Neutrophil (primary cell): ENCODE measurements at regions not wholly inside any gene's neighbourhood (a gene's known extent, or its start where the extent isn't known, plus 50 kb on each side); places are given as distances from the start of the nearest gene placed in this dataset.

ENCODE experiments used
- H3K27ac ChIP-seq: fragments of 200-600 bp; sonication (generic); 2 replicates; pipeline ENCODE4 v1.5.1; 2016; ENCODE audit warnings: mild to moderate bottlenecking, moderate library complexity
- H3K27me3 ChIP-seq: fragments of 200-600 bp; sonication (generic); 2 replicates; pipeline ENCODE4 v1.6.0; 2016; ENCODE audit warnings: mild to moderate bottlenecking
- H3K36me3 ChIP-seq: fragments of 200-600 bp; sonication (generic); 2 replicates; pipeline ENCODE4 v1.5.1; 2017
- H3K4me1 ChIP-seq, 2 experiments: fragments of 200-600 bp in 1 of 2; sonication (generic) in 1 of 2; 1 replicate in 1 of 2; 2 replicates in 1 of 2; pipeline versions ENCODE4 v1.5.1 to v1.6.1; 2013 to 2016; ENCODE audit warnings: low read depth in 1 of 2, low read length in 1 of 2, mild to moderate bottlenecking in 1 of 2, moderate library complexity in 1 of 2; ENCODE audit not compliant: control insufficient read depth in 1 of 2, insufficient read depth in 1 of 2
- H3K4me3 ChIP-seq, 2 experiments: fragments of 200-600 bp in 1 of 2; sonication (generic) in 1 of 2; 1 replicate in 1 of 2; 2 replicates in 1 of 2; pipeline ENCODE4 v1.5.1; 2013 to 2016; ENCODE audit warnings: low read depth in 1 of 2, low read length in 1 of 2, mild to moderate bottlenecking in 1 of 2, moderate library complexity in 1 of 2
- H3K9me3 ChIP-seq: fragments of 200-600 bp; sonication (generic); 2 replicates; pipeline ENCODE4 v1.5.1; 2016
- CTCF ChIP-seq: fragments of 200-600 bp; sonication (generic); IDR thresholded peaks from 2 replicates; pipeline ENCODE4 v1.5.1; 2016; ENCODE audit warnings: antibody characterized with exemption

DNA sequence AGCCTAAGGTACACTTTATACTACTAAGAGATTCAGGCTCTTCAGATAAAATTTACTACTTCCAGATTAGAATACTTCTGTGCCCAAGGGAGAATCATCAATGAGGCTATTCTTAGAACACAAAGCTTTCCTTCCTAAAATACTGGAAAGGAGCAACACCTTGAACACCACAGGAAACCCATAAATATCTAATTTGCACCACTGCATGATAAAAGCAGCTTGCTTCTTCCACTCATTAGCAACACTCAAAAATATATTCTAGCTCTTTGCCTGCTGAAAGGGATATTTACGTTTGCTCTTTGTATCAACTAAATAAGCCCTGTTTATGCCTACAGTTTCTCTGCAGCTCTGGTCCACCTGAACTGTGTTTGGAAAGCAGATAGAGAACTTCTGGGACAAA is 284.3 kb downstream of the RWDD3 start:
- no peaks in the 10 kb centered on the region for H3K4me1 ChIP-seq
- TF ChIP-seq CTCF: no peak

DNA sequence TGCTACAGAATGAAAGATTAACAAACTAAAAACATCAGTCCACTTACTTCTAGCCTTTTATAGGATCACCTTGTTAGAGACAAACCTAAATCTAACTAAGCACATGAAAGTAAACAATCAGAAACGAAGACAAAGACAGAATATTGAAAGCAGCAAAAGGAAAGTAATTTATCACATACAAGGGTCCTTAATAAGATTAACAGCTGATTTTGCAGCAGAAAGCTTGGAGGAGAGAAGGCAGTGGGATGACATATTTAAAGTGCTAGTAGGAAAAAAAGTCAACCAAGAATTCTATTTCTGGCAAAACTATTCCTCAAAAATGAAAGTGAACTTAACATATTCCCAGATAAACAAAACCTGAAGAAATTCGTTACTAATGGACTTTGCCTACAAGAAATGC is 286.4 kb downstream of the RWDD3 start:
- Histone ChIP-seq H3K27me3 (no peaks in the 10 kb centered on the region), H3K36me3 (no peaks in the 10 kb centered on the region), H3K27ac (no peak overlapping the region), H3K4me3 (no peak overlapping the region), H3K9me3 (no peaks in the 10 kb centered on the region), H3K4me1 (no peaks in the 10 kb centered on the region)
- no peak for TF ChIP-seq CTCF

More for the DNA sequence above, 284.3 kb downstream of the RWDD3 start:
- no peak overlapping the region for H3K27ac ChIP-seq
- H3K4me3 ChIP-seq: no peak overlapping the region
- H3K27me3 ChIP-seq: no peaks in the 10 kb centered on the region
- H3K36me3 ChIP-seq: no peaks in the 10 kb centered on the region
- H3K9me3 ChIP-seq: no peaks in the 10 kb centered on the region

GRCh38 chr1:95532335-95532734 is 298.3 kb downstream of the RWDD3 start:
- Histone ChIP-seq H3K27me3 (no peaks in the 10 kb centered on the region), H3K36me3 (no peaks in the 10 kb centered on the region), H3K4me3 (no peak overlapping the region), H3K27ac (no peak overlapping the region), H3K9me3 (no peaks in the 10 kb centered on the region), H3K4me1 (no peaks in the 10 kb centered on the region)
- TF ChIP-seq CTCF: no peak

DNA sequence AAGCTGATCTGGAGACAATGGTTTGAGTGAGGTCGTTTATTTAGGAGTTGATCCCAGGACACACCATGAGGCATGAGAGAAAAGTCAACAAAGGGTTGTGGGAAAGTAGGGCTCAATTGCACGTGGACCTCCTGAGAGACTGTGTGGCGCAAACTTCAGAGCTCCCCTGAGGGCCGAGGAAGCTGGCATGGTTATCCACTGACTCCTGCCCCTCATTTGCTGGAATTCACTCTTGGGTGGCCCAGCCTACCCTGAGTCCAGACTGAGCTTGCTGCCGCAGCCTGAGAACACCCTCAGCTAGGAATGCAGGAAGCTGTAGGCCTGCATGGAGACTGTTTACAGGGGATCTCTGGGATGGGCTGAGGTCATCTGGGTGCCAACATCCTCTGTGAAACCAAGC is 301.0 kb downstream of the RWDD3 start:
- no peak overlapping the region for H3K4me3 ChIP-seq
- H3K4me1 ChIP-seq: no peaks in the 10 kb centered on the region
- H3K36me3 ChIP-seq: no peaks in the 10 kb centered on the region
- H3K27me3 ChIP-seq: no peaks in the 10 kb centered on the region
- H3K27ac ChIP-seq: no peak overlapping the region
- TF ChIP-seq CTCF: no peak
- H3K9me3 ChIP-seq: no peaks in the 10 kb centered on the region

- Histone ChIP-seq H3K4me1 (no peaks in the 10 kb centered on the region), H3K36me3 (no peaks in the 10 kb centered on the region), H3K4me3 (no peak overlapping the region), H3K27me3 (no peaks in the 10 kb centered on the region), H3K27ac (no peak overlapping the region), H3K9me3 (no peaks in the 10 kb centered on the region)
- no peak for TF ChIP-seq CTCF
These were observed 301.6 kb downstream of the RWDD3 start for GRCh38 chr1:95535614-95536013.

GRCh38 chr1:95536501-95536900 is 302.5 kb downstream of the RWDD3 start:
- Histone ChIP-seq H3K27me3 (no peaks in the 10 kb centered on the region), H3K36me3 (no peaks in the 10 kb centered on the region), H3K4me1 (no peaks in the 10 kb centered on the region), H3K27ac (no peak overlapping the region), H3K9me3 (no peaks in the 10 kb centered on the region), H3K4me3 (no peak overlapping the region)
- TF ChIP-seq CTCF: no peak
